H54 (cell line): ENCODE measurements at regions not wholly inside any gene's neighbourhood (a gene's known extent, or its start where the extent isn't known, plus 50 kb on each side); places are given as distances from the start of the nearest gene placed in this dataset.

Experiments
- DNase-seq: peaks from one replicate; pipeline ENCODE4 v3.0.0; 2011; ENCODE audit warnings: low spot score, mixed read lengths; ENCODE audit not compliant: insufficient read length
- FAIRE-seq: peaks from 3 replicates; lab custom pipeline; 2011; peaks lifted over from hg19 to GRCh38; lab: Jason Lieb, UNC
- POLR2A ChIP-seq: IDR thresholded peaks from 2 replicates; pipeline ENCODE4 v1.6.1; 2011; ENCODE audit warnings: low read depth, mild to moderate bottlenecking, low read length

DNA sequence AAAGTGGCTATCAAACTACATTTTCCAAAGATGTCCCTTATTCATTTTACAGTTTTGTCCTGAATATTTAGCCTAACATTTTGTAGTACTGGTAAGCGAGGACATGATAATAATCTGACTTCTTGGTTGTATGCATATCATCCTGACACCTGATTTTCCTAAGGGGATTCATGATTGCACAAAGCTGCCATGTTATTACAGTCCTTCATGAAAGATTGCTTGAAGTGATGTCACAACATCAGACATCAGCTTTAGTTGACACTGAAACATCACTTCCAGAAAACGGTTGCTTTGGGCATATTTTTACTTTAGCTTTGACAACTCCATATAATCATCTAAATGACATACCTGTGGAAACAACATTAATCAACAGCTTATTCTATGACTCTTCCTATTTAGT is 188.7 kb upstream of the PABPC4L start:
- FAIRE-seq (no peak), DNase-seq (no peak)
- TF ChIP-seq POLR2A = no peak

DNA sequence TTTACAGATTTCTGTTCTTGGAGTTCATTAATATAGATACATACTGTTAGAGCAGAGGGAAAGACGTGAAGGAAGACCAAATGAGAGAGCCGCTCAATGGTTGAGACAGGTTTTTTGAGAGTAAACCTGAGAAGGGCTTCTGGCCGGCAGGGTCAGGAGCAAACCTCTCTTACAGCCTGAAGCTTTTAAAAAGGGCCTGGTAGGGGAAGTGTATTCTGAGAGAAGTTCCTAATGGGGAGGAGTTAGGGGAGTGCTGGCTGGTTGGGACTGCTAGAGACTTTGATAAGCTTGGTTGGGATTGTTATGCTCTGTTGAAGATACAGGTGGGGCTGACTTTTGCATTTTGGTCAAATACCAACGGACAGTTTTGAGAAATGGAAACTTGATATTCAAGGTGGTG is 186.8 kb upstream of the PABPC4L start:
- DNase-seq (no peak), FAIRE-seq (no peak)
- TF ChIP-seq POLR2A = no peak

DNA sequence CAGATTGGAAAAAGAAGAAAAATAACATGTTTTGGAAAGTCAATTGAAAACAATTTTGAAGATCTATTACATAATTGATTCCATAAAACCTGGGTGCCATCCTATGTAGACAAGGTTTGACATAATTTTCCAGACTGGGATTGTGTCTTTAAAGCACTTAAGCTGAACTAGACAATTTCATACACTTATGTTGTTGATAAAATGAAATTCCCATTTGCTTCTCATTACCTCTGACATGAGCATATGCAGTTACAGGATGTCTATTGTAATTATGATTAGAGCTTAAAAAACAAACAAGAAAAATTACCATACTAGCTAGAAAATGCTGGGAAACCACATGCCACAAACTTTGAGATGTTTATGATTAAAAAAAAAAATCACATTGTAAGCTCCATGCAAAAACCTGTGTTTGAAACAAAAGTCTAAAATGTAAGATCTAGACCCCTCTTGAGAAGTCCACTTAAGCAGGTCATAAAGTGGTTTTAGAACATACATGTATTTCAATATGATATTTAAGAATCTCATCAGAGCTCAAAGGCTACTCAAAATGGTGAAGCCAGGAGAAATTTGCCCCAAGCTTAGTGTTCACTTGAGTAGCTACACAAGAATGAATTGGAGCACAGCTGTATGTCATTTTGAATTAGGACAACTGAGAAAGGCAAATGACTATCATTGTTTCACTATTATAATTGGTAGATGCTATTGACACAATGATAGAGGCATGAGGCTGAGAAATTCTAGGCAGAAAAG is 181.1 kb upstream of the PABPC4L start:
- DNase-seq (no peak), FAIRE-seq (no peak)
- no peak for TF ChIP-seq POLR2A

DNA sequence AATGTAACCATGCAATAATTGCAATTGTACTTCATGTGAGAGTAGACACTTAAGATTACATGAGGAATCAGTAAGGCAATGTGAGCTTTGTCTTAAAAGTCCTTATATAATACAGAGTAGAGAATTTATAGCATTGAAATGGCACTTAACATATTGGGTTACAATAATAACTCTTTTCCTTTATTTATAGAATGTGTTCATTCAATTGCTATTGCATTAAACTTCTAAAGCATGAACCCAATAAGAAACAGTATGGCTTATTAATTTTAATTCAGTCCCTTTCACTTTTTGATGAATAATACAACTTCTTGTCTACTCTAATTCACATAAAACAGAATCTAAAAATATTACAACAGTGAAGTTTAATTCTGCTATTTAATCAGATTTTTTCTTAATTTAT is 174.2 kb upstream of the PABPC4L start:
- no peak for FAIRE-seq
- DNase-seq = no peak
- TF ChIP-seq POLR2A = no peak

DNA sequence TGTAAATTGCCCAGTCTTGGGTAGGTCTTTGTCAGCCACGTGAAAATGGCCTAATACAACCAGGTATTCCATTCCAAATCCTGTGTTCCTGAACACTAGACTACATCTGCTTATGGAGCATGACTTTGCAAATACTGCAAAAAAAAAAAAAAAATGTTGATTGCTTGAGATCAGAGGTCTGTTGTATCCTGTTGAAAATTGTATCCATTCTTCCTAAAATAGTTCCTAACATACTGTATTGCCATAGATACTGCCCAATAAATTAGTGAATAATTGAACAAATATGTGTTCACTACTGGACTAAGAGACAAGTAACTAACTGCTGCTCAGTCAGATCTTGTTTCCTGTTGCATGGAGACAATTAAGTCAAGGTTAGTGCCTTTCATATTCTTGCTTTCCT is 164.3 kb upstream of the PABPC4L start:
- no peak for TF ChIP-seq POLR2A
- DNase-seq = no peak
- no peak for FAIRE-seq

DNA sequence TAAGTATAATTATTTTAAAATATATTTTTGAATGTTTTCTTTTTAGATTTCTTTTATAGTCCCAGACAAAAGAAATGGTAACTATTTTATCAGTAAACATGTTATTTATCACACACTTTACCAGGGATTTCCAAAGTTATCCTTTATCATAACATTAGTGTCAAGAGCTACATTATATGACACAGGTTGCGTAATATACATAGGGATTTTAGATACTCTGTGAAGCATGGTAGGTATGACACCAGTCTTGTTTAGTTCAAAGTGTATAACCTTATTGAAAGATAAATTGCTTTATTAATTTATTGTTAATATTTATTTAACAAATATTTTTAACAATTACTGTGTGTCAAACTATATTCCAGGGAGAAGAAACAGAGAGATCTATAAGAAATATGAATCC is 163.3 kb upstream of the PABPC4L start:
- no peak for TF ChIP-seq POLR2A
- FAIRE-seq = no peak

DNA sequence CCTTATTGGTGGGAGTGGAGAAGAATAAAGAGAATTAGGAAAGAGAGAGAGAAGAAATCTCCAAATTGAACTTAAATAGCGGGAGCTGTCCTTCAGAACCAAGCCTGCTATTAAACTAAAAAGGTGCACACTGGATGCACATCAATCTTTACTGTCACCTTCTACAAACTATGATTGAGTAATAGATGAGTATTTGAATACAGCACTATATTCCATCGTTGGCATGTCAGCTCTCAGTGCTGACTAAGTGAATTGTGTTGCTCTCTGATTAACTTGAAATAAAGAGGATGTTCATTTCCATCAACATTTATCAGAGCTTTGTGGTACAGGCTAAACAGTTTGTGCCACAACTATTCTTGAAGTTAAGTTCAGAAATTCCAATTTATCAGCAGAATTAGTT is 143.7 kb upstream of the PABPC4L start:
- FAIRE-seq = no peak

More for the DNA sequence above, 163.3 kb upstream of the PABPC4L start:
- no peak for DNase-seq

DNA sequence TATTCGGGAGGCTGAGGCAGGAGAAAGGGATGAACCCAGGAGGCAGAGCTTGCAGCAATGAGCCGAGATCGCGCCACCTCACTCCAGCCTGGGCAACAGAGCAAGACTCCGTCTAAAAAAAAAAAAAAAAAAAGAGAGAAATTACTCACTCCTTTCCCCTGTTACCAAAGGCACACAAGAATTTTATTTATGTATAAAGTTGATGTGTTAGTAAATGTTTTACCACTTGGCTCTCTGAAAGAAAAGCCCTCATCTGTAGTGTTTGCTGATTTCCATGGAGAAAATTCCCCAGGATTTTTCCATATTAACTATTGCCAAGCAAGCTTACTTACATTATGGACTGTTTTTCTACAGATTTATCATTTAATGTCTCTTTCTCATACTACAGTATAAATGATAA is 142.1 kb upstream of the PABPC4L start:
- no peak for TF ChIP-seq POLR2A
- DNase-seq = no peak
- FAIRE-seq = no peak

More for the DNA sequence above, 143.7 kb upstream of the PABPC4L start:
- no peak for DNase-seq
- TF ChIP-seq POLR2A = no peak

DNA sequence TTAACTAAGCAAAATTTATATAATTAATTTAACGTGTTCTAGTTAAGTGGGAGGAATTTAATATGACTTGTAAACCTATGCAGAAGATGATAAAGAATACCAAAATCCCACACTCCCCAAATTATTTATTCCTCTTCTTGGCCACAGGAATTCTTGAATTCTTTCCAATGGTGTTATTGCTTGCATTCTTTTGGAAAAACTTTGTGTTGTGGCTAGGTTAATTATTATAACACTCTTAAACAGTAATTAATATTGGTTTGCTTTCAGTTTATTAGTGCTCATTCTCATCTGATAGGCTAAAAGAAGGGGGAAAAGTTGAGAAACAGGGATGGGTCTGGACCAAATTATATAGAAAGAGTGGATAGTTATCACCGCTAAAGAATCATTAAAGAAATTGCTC is 141.5 kb upstream of the PABPC4L start:
- TF ChIP-seq POLR2A = no peak
- no peak for FAIRE-seq
- DNase-seq = no peak

DNA sequence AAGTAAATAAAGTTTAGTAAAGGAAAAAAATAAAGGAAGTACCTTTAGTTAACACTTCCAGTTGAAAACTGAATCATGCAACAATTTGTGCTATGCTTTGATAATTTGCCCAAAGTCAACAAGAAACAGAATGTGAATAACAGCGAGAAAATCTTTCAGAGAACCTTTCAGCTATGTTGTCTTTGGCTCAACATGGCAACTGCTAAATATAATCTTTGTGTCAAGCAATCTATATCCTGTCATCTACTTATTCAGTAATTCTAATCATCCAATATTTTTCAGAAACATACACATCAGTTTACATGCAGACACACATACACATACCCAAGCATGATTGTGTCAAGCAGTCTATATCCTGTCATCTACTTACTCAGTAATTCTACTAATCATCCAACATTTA is 136.0 kb upstream of the PABPC4L start:
- DNase-seq (no peak), FAIRE-seq (no peak)
- TF ChIP-seq POLR2A = no peak

DNA sequence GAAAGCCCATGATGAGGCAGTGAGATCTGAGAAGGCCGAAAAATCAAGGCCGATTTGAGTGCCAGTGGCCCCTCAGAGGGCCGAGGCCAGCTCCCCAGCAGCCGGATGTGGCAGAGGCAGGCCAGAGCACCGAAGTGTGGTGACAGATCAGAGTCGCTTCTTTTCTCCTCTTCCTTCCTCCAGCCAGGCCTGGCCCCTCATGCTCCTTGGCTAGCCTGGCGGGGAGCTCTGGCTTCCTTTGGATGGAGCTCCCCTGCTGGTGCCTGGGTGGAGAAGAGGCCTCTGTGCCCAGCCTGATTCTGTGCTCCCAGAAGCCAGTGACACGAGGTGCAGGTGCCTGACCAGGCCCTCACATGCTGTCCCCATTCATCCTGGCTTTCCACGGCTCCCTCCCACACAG is 127.2 kb upstream of the PABPC4L start:
- no peak for FAIRE-seq
- DNase-seq = no peak
- no peak for TF ChIP-seq POLR2A

DNA sequence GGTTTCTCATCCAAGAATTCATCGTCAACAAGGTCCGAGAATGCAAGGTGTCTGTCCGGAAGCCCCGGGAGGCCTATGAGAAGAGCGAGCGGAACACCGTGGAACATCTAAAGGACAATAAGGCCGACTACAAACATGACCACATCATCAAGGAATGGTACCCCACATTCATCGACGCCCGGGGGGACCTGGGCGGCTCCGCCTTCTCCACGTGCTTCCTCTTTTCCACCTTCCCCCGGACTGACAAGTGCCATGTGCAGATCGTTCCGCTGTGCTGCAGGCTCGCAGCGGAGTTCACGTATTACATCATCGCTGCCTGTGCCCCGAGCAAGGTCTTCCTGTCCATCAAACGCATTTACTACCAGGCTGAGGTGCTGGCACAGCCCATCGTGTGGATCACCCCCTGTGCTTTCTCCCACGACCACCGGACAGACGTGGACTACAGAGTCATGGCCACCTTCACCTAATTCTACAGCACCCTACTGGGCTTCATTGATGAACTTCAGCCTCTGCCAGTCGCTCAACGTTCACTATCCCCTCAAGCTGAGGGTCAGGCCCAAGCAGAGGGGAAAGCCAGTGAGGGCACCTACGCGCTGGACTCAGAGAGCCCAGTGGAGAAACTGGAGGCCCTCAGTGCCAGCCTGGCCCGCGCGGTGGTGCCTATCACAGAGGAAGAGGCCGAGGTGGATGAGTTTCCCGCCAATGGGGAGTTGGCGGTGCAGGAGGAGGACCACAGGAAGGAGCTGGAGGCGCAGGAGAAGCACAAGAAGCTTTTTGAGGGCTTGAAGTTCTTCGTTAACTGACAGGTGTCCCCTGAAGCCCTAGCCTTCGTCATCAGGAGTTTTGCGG is 125.9 kb upstream of the PABPC4L start:
- no peak for TF ChIP-seq POLR2A
- no peak for DNase-seq
- FAIRE-seq = no peak

DNA sequence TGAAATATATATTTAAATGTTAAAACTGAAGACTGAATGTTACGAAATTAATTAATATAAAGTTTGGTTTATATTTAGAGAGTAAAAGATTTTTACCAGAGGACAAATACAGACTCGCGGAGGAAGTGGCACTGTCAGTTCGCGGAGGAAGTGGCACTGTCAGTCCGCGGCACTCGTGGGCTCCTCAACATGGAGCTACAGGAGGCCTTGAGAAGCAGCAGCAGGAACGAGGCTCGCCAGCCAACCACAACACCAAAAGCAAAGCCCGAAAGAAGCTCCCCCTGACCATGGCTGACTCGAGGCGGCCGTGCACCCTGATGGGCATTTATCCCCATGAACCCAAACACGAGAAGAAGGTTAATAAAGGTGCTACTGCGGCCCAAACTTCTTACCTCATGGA is 125.3 kb upstream of the PABPC4L start:
- no peak for FAIRE-seq
- no peak for TF ChIP-seq POLR2A

DNA sequence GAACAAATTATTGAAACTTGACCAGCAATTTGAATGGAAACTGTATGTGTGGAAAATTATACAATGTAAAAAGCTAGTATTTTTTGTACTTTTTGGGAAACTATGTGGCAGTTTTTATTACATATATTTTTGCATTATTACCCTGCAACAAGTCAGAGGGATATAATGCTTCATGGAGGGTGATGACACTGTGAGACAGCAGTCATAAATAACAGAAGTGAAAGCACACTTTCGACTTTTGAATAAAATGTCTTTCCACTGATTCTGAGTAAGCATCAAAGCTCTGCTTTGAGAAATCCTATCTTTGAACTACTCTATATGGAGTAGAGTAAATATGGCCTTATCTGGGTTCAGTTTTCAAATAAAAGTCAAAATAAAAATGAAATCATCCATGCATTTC is 122.6 kb upstream of the PABPC4L start:
- FAIRE-seq (no peak), DNase-seq (no peak)
- TF ChIP-seq POLR2A = no peak

More for the DNA sequence above, 125.3 kb upstream of the PABPC4L start:
- DNase-seq = no peak
